K562 (cell line): ENCODE measurements at regions not wholly inside any gene's neighbourhood (a gene's known extent, or its start where the extent isn't known, plus 50 kb on each side); places are given as distances from the start of the nearest gene placed in this dataset.
A peak's percentile ranks its signal among the peaks of the same experiment; 100 is the strongest.

Source experiments
- ATAC-seq: fragments of 200-7000 bp; cut with Tn5 transposase; 3 replicates; pipeline ENCODE4 v1.9.1; 2020; ENCODE audit warnings: moderate library complexity
- BruUV-seq: library from RNA; stranded (reverse); fragments of 400-500 nt; replicated peaks from 2 replicates; lab custom pipeline; 2021; lab: Mats Ljungman, UMichigan
- CTCF ChIA-PET: fragments of 300-600 bp; formaldehyde crosslinking; extraction: SDS; loops from one replicate; lab custom pipeline; 2021; ENCODE audit warnings: low intra/inter-chr PET ratio; lab: Yijun Ruan, JAX
- POLR2A ChIA-PET: fragments of 300-600, 350-650 bp; sonication (Branson Sonifier 250); formaldehyde crosslinking; extraction: SDS; loops from one replicate; lab custom pipeline; 2021; ENCODE audit warnings: antibody characterized with exemption, inconsistent platforms; lab: Yijun Ruan, JAX
- DNase-seq, 4 experiments: peaks; one replicate each; pipeline versions ENCODE4 v3.0.0 to v3.0.0-alpha.2; 2011 to 2018; ENCODE audit warnings: low spot score in 3 of 4, mixed read lengths in 3 of 4; ENCODE audit errors: extremely low read depth in 1 of 4
- FAIRE-seq: peaks from 2 replicates; lab custom pipeline; 2011; peaks lifted over from hg19 to GRCh38; lab: Jason Lieb, UNC
- H2AFZ ChIP-seq: 2 replicates; pipeline ENCODE4 v1.6.0; 2011; ENCODE audit warnings: low read depth, low read length, control low read depth, inconsistent platforms
- H3K27ac ChIP-seq: fragments of 200-600 bp; 3 replicates; pipeline ENCODE4 v1.8.0; 2011; ENCODE audit warnings: low read depth, mild to moderate bottlenecking, control low read depth, inconsistent platforms, low read length, moderate library complexity, mixed read lengths; ENCODE audit errors: extremely low read depth
- H3K27me3 ChIP-seq, 2 experiments: fragments of 300-600 bp in 1 of 2; 2 replicates in 1 of 2; 3 replicates in 1 of 2; pipeline versions ENCODE4 v1.6.0 to v1.8.0; 2011; ENCODE audit warnings: inconsistent platforms in 2 of 2, low read length in 2 of 2, mild to moderate bottlenecking in 1 of 2, mixed read lengths in 1 of 2, moderate library complexity in 1 of 2; ENCODE audit not compliant: control insufficient read depth in 2 of 2, insufficient read depth in 2 of 2
- H3K36me3 ChIP-seq: fragments of 300-600 bp; 3 replicates; pipeline ENCODE4 v1.8.0; 2011; ENCODE audit warnings: mild to moderate bottlenecking, low read length, inconsistent platforms; ENCODE audit not compliant: control insufficient read depth, insufficient read depth
- H3K4me1 ChIP-seq, 2 experiments: fragments of 200-600 bp in 1 of 2; replicated peaks in 1 of 2; 2 replicates in 1 of 2; 3 replicates in 1 of 2; pipeline versions ENCODE4 v1.5.1 to v1.8.0; 2011; ENCODE audit warnings: inconsistent platforms in 2 of 2, low read length in 2 of 2, mild to moderate bottlenecking in 1 of 2, mixed read lengths in 1 of 2, moderate library complexity in 1 of 2; ENCODE audit not compliant: control insufficient read depth in 2 of 2, insufficient read depth in 2 of 2
- H3K4me2 ChIP-seq: 2 replicates; pipeline ENCODE4 v1.6.1; 2011; ENCODE audit warnings: low read length, control low read depth, inconsistent platforms, mixed read lengths; ENCODE audit not compliant: insufficient read depth
- H3K4me3 ChIP-seq: fragments of 200-600 bp; sonication (generic), shearing (Covaris generic); 2 replicates; pipeline ENCODE4 v1.5.1; 2016; ENCODE audit warnings: control low read depth, inconsistent platforms
- H3K79me2 ChIP-seq: fragments of 200-600 bp; 3 replicates; pipeline ENCODE4 v1.8.0; 2011; ENCODE audit warnings: low read length, inconsistent platforms; ENCODE audit not compliant: control insufficient read depth, insufficient read depth
- H3K9ac ChIP-seq, 2 experiments: 2 replicates each; pipeline versions ENCODE4 v1.6.0 to v1.6.1; 2011; ENCODE audit warnings: low read depth in 2 of 2, low read length in 2 of 2, control low read depth in 1 of 2, inconsistent platforms in 1 of 2, mild to moderate bottlenecking in 1 of 2, mixed read lengths in 1 of 2; ENCODE audit not compliant: insufficient read depth in 1 of 2
- H3K9me1 ChIP-seq: one replicate; pipeline ENCODE4 v1.6.0; 2011; ENCODE audit warnings: inconsistent platforms, mild to moderate bottlenecking, low read length, moderate library complexity; ENCODE audit not compliant: control insufficient read depth, insufficient read depth
- H3K9me3 ChIP-seq: replicated peaks from 2 replicates; pipeline ENCODE4 v1.5.1; 2011; ENCODE audit warnings: low read depth, low read length, inconsistent platforms; ENCODE audit not compliant: control insufficient read depth, insufficient read depth
- H4K20me1 ChIP-seq: replicated peaks from 2 replicates; pipeline ENCODE4 v1.6.1; 2011; ENCODE audit warnings: low read length, inconsistent platforms, mixed read lengths; ENCODE audit not compliant: control insufficient read depth, insufficient read depth
- GATA2 ChIP-seq: sonication (generic); formaldehyde crosslinking; IDR thresholded peaks from 2 replicates; pipeline ENCODE4 v1.4.0; 2020; ENCODE audit warnings: mild to moderate bottlenecking, missing genetic modification reagents
- PURB ChIP-seq: sonication (generic); formaldehyde crosslinking; IDR thresholded peaks from 2 replicates; pipeline ENCODE4 v1.9.0; 2021; ENCODE audit warnings: low read depth, mild to moderate bottlenecking, missing genetic modification reagents
- REST ChIP-seq, 2 experiments: fragments of 450-650 bp; formaldehyde crosslinking in 1 of 2; IDR thresholded peaks; 2 replicates each; pipeline versions ENCODE4 v1.4.0 to v1.6.1; 2014 to 2020; ENCODE audit warnings: mild to moderate bottlenecking in 2 of 2, borderline replicate concordance in 1 of 2, low read depth in 1 of 2
- SMAD3 ChIP-seq: fragments of 450-650 bp; formaldehyde crosslinking; conservative IDR thresholded peaks from 2 replicates; pipeline ENCODE4 v1.4.0; 2020; ENCODE audit warnings: mild to moderate bottlenecking
- ZNF699 ChIP-seq: fragments of 250-450 bp; sonication (Bioruptor Pico); IDR thresholded peaks from 2 replicates; pipeline ENCODE4 v1.8.0; 2021; ENCODE audit warnings: mild to moderate bottlenecking, moderate library complexity; ENCODE audit not compliant: insufficient replicate concordance
- WGBS: fragments of 100-300 bp; shearing (Covaris generic); methylation state at CpG from one replicate; pipeline ENCODE4 v1.1.6; 2016; ENCODE audit warnings: low coverage, mixed read lengths; ENCODE audit not compliant: insufficient coverage; ENCODE audit errors: missing lambda C conversion rate; 5-methylcytosine and 5-hydroxymethylcytosine counted together
- in situ Hi-C: fragments of 300-500 bp; cut with MboI; formaldehyde crosslinking; loops from 4 replicates; pipeline ENCODE4 v1.15.0; 2018; ENCODE audit warnings: inconsistent platforms, mixed read lengths
- intact Hi-C: fragments of 100-400 bp; cut with micrococcal nuclease; formaldehyde crosslinking; loops from 2 replicates; pipeline ENCODE4 v1.14.2; 2022

- 0% methylated on average over 1 of the region's 2 CpGs for WGBS
- BruUV-seq: no TSS peak
- intact Hi-C loops: no loop called here
Measured at GRCh38 chr14:55849833-55850232, 268.4 kb upstream of the PELI2 start.

More at GRCh38 chr14:55849833-55850232, 268.4 kb upstream of the PELI2 start:
- ChIA-PET POLR2A (no interaction called here), CTCF (no interaction called here)
- ATAC-seq (no peak), FAIRE-seq (no peak), DNase-seq (no peak)
- H3K4me1 ChIP-seq: no peaks in the 10 kb centered on the region
- H3K4me3 ChIP-seq: no peak overlapping the region
- H3K27me3 ChIP-seq: no peaks in the 10 kb centered on the region
- no peaks in the 10 kb centered on the region for H4K20me1 ChIP-seq
- H3K9ac ChIP-seq: no peak overlapping the region
- H3K27ac ChIP-seq: no peak overlapping the region
- in situ Hi-C loops: no loop called here
- H3K79me2 ChIP-seq: no peaks in the 10 kb centered on the region
- H3K36me3 ChIP-seq: no peaks in the 10 kb centered on the region
- H2AFZ ChIP-seq: no peak overlapping the region
- H3K9me3 ChIP-seq: no peaks in the 10 kb centered on the region
- no peaks in the 10 kb centered on the region for H3K9me1 ChIP-seq
- TF ChIP-seq REST (IDR thresholded peaks at IDR 0.05; ENCODE audit: borderline replicate concordance) (peak; percentile 17), REST (CRISPR knock-in tag; IDR thresholded peaks at IDR 0.05; ENCODE audit: low read depth) (no peak), ZNF699 (no peak), GATA2 (CRISPR knock-in tag) (no peak), PURB (CRISPR knock-in tag) (no peak), SMAD3 (CRISPR knock-in tag) (no peak)
- TF ChIP-seq, all 486 proteins: peak for 1
- H3K4me2 ChIP-seq: no peak overlapping the region
